ENCODE measurements at regions not wholly inside any gene's neighbourhood (a gene's known extent, or its start where the extent isn't known, plus 50 kb on each side); places are given as distances from the start of the nearest gene placed in this dataset.

GRCh38 chr6:167400482-167401138 lies 75.7 kb downstream of the TTLL2 start:
- H3K27ac ChIP-seq = no peak overlapping the region
- 91% methylated on average over 13 of the region's 18 CpGs for WGBS
- H3K27me3 ChIP-seq = peaks cover 33% of the 10 kb centered on the region

GRCh38 chr6:167401525-167402194 lies 76.8 kb downstream of the TTLL2 start:
- TF ChIP-seq CTCF (IDR thresholded peaks at IDR 0.05) = no peak
- TF ChIP-seq EP300 (IDR thresholded peaks at IDR 0.05) = no peak
- no peak for TF ChIP-seq POLR2A (IDR thresholded peaks at IDR 0.05)
- no peak for TF ChIP-seq POLR2AphosphoS5 (IDR thresholded peaks at IDR 0.05)
- H3K27ac ChIP-seq = no peak overlapping the region
- H3K36me3 ChIP-seq = no peaks in the 10 kb centered on the region
- DNase-seq (ENCODE audit: low spot score in 2 of 2) = no peak
- WGBS = 52% methylated on average over 17 of the region's 20 CpGs
- H3K27me3 ChIP-seq = peaks cover 42% of the 10 kb centered on the region
- H3K4me3 ChIP-seq = no peak overlapping the region
- H3K4me1 ChIP-seq = peaks cover 3% of the 10 kb centered on the region
- no peaks in the 10 kb centered on the region for H3K9me3 ChIP-seq

More at GRCh38 chr6:167400482-167401138, 75.7 kb downstream of the TTLL2 start:
- H3K9me3 ChIP-seq = no peaks in the 10 kb centered on the region
- no peak for DNase-seq (ENCODE audit: low spot score in 2 of 2)
- H3K4me1 ChIP-seq = peaks cover 3% of the 10 kb centered on the region
- H3K4me3 ChIP-seq = no peak overlapping the region
- TF ChIP-seq POLR2A (IDR thresholded peaks at IDR 0.05) = no peak
- TF ChIP-seq CTCF (IDR thresholded peaks at IDR 0.05) = no peak
- TF ChIP-seq POLR2AphosphoS5 (IDR thresholded peaks at IDR 0.05) = no peak
- TF ChIP-seq EP300 (IDR thresholded peaks at IDR 0.05) = no peak
- H3K36me3 ChIP-seq = no peaks in the 10 kb centered on the region

GRCh38 chr6:167402195-167402686 lies 77.4 kb downstream of the TTLL2 start:
- Histone ChIP-seq H3K4me1 (peaks cover 3% of the 10 kb centered on the region), H3K9me3 (no peaks in the 10 kb centered on the region), H3K36me3 (no peaks in the 10 kb centered on the region), H3K4me3 (no peak overlapping the region), H3K27me3 (peaks cover 43% of the 10 kb centered on the region), H3K27ac (no peak overlapping the region)
- 76% methylated on average over 14 of the region's 16 CpGs for WGBS
- DNase-seq (ENCODE audit: low spot score in 2 of 2) = no peak
- no peak for TF ChIP-seq CTCF (IDR thresholded peaks at IDR 0.05)
- TF ChIP-seq POLR2A (IDR thresholded peaks at IDR 0.05) = no peak
- TF ChIP-seq POLR2AphosphoS5 (IDR thresholded peaks at IDR 0.05) = no peak
- TF ChIP-seq EP300 (IDR thresholded peaks at IDR 0.05) = no peak

- TF ChIP-seq POLR2AphosphoS5 (IDR thresholded peaks at IDR 0.05) = no peak
- TF ChIP-seq POLR2A (IDR thresholded peaks at IDR 0.05) = no peak
- TF ChIP-seq EP300 (IDR thresholded peaks at IDR 0.05) = no peak
- TF ChIP-seq CTCF (IDR thresholded peaks at IDR 0.05) = no peak
- WGBS = 82% methylated on average over 4 of the region's 4 CpGs
- Histone ChIP-seq H3K27ac (no peak overlapping the region), H3K36me3 (no peaks in the 10 kb centered on the region), H3K4me3 (no peak overlapping the region), H3K27me3 (peaks cover 43% of the 10 kb centered on the region), H3K9me3 (no peaks in the 10 kb centered on the region), H3K4me1 (peaks cover 3% of the 10 kb centered on the region)
- DNase-seq (ENCODE audit: low spot score in 2 of 2) = no peak
Observed at GRCh38 chr6:167403427-167403826, 78.5 kb downstream of the TTLL2 start.

- Histone ChIP-seq H3K36me3 (no peaks in the 10 kb centered on the region), H3K27me3 (peaks cover 42% of the 10 kb centered on the region), H3K4me3 (no peak overlapping the region), H3K4me1 (peaks cover 3% of the 10 kb centered on the region), H3K27ac (no peak overlapping the region), H3K9me3 (no peaks in the 10 kb centered on the region)
- WGBS = 71% methylated on average over 16 of the region's 17 CpGs
- no peak for DNase-seq (ENCODE audit: low spot score in 2 of 2)
- TF ChIP-seq EP300 (IDR thresholded peaks at IDR 0.05) = no peak
- TF ChIP-seq POLR2A (IDR thresholded peaks at IDR 0.05) = no peak
- TF ChIP-seq POLR2AphosphoS5 (IDR thresholded peaks at IDR 0.05) = no peak
- TF ChIP-seq CTCF (IDR thresholded peaks at IDR 0.05) = no peak
Observed at GRCh38 chr6:167404385-167405049, 79.6 kb downstream of the TTLL2 start.

Measured in suprapubic skin (tissue), 4 donors.